ENCODE measurements at regions not wholly inside any gene's neighbourhood (a gene's known extent, or its start where the extent isn't known, plus 50 kb on each side); places are given as distances from the start of the nearest gene placed in this dataset.

GRCh38 chr3:86175051-86175536 lies 815.9 kb downstream of the VGLL3 start:
- Histone ChIP-seq H3K23ac (ENCODE audit: low read depth, low read length) (no peak overlapping the region), H3K9ac (ENCODE audit: low read depth, low read length) (no peak overlapping the region), H3K36me3 (ENCODE audit: control insufficient read depth, insufficient read depth, low read length) (no peaks in the 10 kb centered on the region), H3K4me2 (ENCODE audit: low read depth, low read length) (no peak overlapping the region), H3K4ac (ENCODE audit: low read depth, low read length) (no peak overlapping the region), H3K9me1 (ENCODE audit: insufficient read depth, low read length) (no peaks in the 10 kb centered on the region), H3K79me1 (ENCODE audit: low read depth in 1 of 2, low read length in 2 of 2) (no peaks in the 10 kb centered on the region), H3K56ac (ENCODE audit: extremely low read depth, insufficient read depth, low read length) (no peak overlapping the region), H3K4me3 (ENCODE audit: insufficient read depth, low read depth, low read length) (no peak overlapping the region), H3K18ac (ENCODE audit: low read depth, low read length) (no peak overlapping the region), H2AFZ (replicated peaks; ENCODE audit: low read length, poor library complexity) (no peak overlapping the region), H2AK9ac (replicated peaks; ENCODE audit: low read depth, low read length, poor library complexity) (no peak overlapping the region), H2BK5ac (ENCODE audit: low read depth, low read length, poor library complexity, severe bottlenecking) (no peak overlapping the region), H2BK120ac (ENCODE audit: low read depth, low read length) (no peak overlapping the region), H2BK20ac (ENCODE audit: low read depth, low read length) (no peak overlapping the region), H4K5ac (ENCODE audit: low read depth, low read length) (no peak overlapping the region), H3K9me3 (ENCODE audit: control insufficient read depth, insufficient read depth, low read length) (no peaks in the 10 kb centered on the region), H4K20me1 (ENCODE audit: insufficient read depth, low read length) (no peaks in the 10 kb centered on the region), H2AK5ac (ENCODE audit: low read depth, low read length) (no peak overlapping the region), H4K8ac (ENCODE audit: low read depth in 2 of 2, low read length in 2 of 2) (no peak overlapping the region), H3K4me1 (ENCODE audit: control insufficient read depth, insufficient read depth, low read length) (no peaks in the 10 kb centered on the region), H3K27me3 (ENCODE audit: control insufficient read depth, insufficient read depth, low read length) (no peaks in the 10 kb centered on the region), H3K27ac (ENCODE audit: insufficient read depth, low read length) (no peak overlapping the region), H4K91ac (ENCODE audit: insufficient read depth, low read depth, low read length) (no peak overlapping the region), H3K14ac (replicated peaks; ENCODE audit: low read depth, low read length) (no peak overlapping the region), H2BK15ac (ENCODE audit: low read depth, low read length) (no peak overlapping the region)
- dilution Hi-C loops (cut with HindIII; ENCODE audit: low sequenced_read_pairs, unreplicated experiment) (no loop called here), in situ Hi-C loops (cut with MboI; ENCODE audit: low sequenced_read_pairs) (no loop called here), intact Hi-C loops (cut with micrococcal nuclease) (no loop called here)
- no peak for TF ChIP-seq RAD21 (IDR thresholded peaks at IDR 0.05; ENCODE audit: low read length)
- TF ChIP-seq MAZ (IDR thresholded peaks at IDR 0.05; ENCODE audit: borderline replicate concordance, low read depth, low read length) = no peak
- TF ChIP-seq USF2 (IDR thresholded peaks at IDR 0.05; ENCODE audit: low read depth, low read length) = no peak
- TF ChIP-seq RFX5 (IDR thresholded peaks at IDR 0.05; ENCODE audit: low read depth, low read length) = no peak
- TF ChIP-seq ELK1 (IDR thresholded peaks at IDR 0.05; ENCODE audit: borderline replicate concordance, low read depth, low read length) = no peak
- TF ChIP-seq FOS (IDR thresholded peaks at IDR 0.05; ENCODE audit: low read depth, low read length) = no peak
- no peak for TF ChIP-seq MXI1 (IDR thresholded peaks at IDR 0.05; ENCODE audit: borderline replicate concordance, low read depth, low read length)
- no peak for TF ChIP-seq SMC3 (IDR thresholded peaks at IDR 0.05; ENCODE audit: low read depth, low read length)
- TF ChIP-seq POLR2A (IDR thresholded peaks at IDR 0.05; ENCODE audit: low read depth, low read length) = no peak
- no peak for TF ChIP-seq BHLHE40 (IDR thresholded peaks at IDR 0.05; ENCODE audit: low read depth, low read length)
- no peak for TF ChIP-seq CTCF (conservative IDR thresholded peaks at IDR 0.05; ENCODE audit: low read depth, low read length)
- TF ChIP-seq RCOR1 (IDR thresholded peaks at IDR 0.05; ENCODE audit: insufficient replicate concordance, low read length) = no peak
- no peak for TF ChIP-seq CEBPB (IDR thresholded peaks at IDR 0.05; ENCODE audit: low read depth, low read length)
- TF ChIP-seq MAFK (IDR thresholded peaks at IDR 0.05; ENCODE audit: low read depth, low read length) = no peak
- WGBS, 2 experiments (ENCODE audit: extremely low coverage in 2 of 2, insufficient read length in 1 of 2) = no CpG with 5 or more reads among the region's 3 CpGs
- no peak for DNase-seq
- no TSS peak for BruUV-seq (replicated peaks)
- no peak for ATAC-seq (ENCODE audit: low read depth)
- CTCF ChIA-PET = no interaction called here
- POLR2A ChIA-PET (ENCODE audit: unreplicated experiment) = no interaction called here
